ENCODE measurements at regions not wholly inside any gene's neighbourhood (a gene's known extent, or its start where the extent isn't known, plus 50 kb on each side); places are given as distances from the start of the nearest gene placed in this dataset.

DNA sequence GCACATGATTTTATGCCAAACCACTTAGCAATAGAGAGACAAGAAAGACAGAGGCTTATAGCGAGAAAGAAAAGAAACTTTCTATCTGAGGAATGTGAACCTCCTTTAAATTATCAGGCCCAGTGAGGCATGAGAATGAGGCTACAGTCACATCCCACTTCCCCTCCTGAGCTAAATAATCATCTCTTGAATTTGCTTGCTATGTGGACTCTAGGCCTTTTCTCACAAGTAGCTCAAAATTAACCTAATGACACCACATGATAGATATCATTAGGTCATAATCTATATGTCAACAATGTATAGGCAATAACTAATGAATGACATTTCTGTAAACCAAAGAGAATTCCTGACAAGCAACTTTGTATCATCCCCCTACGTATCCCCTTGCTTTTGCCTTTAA lies 301.5 kb upstream of the MGAT5 start:
- DNase-seq, result no peak

DNA sequence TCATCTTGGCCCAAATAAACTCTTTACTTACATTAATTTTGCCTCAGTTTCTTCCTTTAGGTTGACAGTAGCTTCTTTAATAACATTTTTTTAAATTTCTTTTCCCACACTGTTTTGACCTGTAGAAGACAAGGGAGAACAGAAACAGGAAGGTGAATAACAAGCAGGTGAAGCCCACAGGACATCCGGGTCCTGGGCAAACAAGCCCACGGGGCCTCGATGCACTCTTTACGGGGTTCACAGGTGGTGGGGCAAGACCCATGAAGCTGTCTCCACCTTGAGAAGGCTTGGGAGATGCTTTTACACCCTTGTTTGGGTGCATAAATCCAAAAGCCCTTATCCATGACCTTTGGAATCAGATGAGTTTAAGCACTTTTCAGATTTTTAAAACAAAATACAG lies 301.0 kb upstream of the MGAT5 start:
- no peak for DNase-seq

DNA sequence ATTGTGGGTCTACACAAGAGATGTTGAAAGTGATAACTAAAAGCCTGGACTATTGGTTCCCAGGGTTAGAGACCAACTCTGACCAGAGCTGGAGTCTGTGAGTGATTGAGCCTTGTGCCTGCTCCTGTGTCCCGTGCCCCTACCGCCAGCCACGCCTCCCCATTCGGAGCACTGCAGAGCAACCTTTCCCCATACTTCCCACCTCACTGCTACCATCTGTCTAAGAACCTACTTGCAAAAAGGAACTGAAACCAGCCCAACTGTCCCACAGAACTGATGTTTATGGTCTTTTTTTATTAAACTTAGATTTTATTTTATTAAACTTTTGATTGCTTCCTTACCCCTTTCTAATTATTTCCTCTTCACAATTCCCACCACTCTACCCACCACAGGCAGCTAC lies 300.3 kb upstream of the MGAT5 start:
- DNase-seq, result no peak

DNA sequence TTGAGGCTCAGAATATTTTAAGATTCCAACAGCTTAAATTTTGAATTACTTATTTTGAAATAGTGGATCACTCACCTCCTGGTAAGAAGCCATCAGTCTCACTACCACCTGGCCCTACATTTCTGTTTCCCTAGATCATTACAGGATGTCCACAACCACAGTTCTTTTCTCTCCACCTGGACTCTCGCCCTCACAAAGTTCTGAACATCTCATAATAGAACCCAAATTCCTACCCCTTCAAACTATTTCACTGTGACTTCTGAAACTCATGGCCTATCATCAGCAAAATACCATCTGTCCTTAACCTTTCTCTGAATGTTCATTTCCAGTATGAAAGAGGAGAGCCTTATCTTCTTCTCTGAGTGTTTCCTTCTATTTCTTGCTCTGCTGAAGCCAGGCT lies 299.2 kb upstream of the MGAT5 start:
- DNase-seq, result no peak

GRCh38 chr2:133955169-133955568 lies 298.7 kb upstream of the MGAT5 start:
- no peak for DNase-seq

- DNase-seq, result no peak
Observed at GRCh38 chr2:133956434-133956935, 297.4 kb upstream of the MGAT5 start.

- DNase-seq, result no peak
Observed at GRCh38 chr2:133957724-133958480, 296.0 kb upstream of the MGAT5 start.

DNA sequence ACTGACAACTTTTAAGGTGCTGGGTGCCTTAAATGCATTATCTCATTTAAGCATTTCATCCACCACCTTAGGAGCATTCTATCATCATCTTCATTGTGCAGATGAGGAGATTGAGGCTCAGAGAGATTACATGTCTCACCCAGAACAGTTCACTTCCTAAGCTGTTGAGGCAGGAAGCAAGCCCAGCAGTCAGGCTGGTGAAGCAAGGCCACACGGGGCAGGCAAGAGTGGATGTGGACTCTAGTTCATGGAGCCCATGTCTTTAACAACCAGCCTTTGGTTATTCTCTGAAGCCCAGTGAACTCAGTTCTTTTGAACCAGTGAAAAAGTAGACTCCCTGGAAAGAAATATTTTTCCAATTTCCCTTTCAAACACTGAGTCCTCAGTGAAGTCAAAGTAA lies 294.8 kb upstream of the MGAT5 start:
- DNase-seq, result no peak

DNA sequence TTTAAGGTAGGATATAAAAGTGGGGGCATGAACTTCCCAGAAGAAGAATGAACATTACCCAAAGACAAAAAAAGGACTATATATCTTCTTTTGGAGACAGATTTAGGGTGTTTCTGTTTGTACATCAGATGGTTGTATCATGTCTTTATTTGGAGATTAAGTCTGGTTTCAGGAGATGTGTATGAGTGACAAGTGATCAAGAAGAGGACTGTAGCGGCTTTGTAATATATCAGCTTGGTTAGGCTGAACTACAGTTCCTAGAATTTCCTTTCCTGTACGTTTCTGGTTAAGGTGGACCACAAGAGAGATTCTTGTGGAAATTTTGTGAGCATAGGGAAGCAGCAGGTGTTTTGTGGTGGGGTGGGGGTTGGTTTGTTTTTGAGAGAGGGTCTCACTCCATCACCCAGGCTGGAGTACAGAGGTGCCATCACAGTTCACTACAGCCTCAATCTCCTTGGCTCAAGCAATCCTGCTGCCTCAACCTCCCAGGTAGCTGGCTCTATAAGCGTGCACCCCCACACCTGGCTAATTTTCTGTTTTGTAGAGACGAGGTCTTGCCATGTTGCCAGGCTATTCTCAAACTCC lies 287.1 kb upstream of the MGAT5 start:
- DNase-seq, result no peak

DNA sequence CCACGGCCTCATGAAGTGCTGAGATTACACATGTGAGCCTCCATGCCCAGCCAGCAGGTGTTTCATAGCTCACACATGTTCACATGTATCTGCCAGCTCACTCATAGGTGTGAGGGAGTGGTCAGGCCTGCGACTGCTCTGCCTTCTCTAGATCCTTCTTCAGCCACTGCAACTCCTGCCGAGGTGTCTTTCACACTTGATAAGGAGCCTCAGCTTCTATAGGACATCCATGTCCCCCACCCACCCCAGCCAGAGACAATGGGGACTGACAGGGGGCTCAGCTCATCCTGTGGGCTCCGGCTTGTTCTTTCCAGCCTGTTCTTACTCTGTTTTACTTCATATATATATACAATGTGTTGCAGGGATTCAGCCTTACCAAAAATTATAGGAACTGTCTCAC lies 286.5 kb upstream of the MGAT5 start:
- no peak for DNase-seq

GRCh38 chr2:133968446-133968845 lies 285.4 kb upstream of the MGAT5 start:
- DNase-seq, result no peak

DNA sequence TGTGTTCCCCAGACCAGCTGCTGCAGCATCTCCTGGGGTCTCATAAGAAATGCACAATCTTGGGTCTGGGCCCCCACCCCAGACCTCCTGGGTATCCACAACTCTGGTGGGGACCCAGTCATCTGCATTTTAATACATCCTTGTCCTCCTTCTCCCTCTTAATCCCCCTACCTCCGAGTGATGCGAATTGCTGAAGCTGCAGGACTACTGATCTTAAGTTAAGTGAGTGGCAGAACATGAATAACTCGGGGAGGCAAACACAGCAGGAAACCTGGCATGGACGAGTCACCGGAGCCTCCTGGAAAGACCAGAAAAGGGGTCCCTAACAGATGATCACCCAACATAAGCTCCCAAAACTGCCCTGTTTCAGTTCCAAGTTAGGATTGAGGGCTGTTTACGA lies 283.2 kb upstream of the MGAT5 start:
- DNase-seq, result no peak

DNA sequence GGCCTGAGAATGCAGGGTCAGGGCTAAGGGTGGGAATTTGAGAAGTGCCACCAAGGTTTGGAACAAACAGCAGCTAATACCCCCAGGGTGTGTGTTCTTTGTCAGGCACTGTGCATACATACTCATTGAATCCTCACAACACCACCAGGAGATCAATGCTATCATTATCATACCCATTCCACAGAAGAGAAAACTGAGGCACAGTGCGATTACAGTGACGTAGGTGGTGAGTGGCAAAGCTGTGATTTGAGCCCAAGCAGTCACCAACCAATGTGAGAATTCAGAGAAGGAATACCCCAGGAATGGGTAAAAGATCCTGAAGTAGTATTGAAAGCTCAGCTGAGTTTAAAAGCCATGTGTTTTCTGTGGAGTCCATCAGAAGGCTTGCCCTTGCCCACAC lies 281.6 kb upstream of the MGAT5 start:
- no peak for DNase-seq

- DNase-seq, result no peak
Observed at GRCh38 chr2:133972786-133973185, 281.1 kb upstream of the MGAT5 start.

- no peak for DNase-seq
Observed at GRCh38 chr2:133974353-133974752, 279.5 kb upstream of the MGAT5 start.

- no peak for DNase-seq
Observed at GRCh38 chr2:133975135-133975534, 278.7 kb upstream of the MGAT5 start.

- DNase-seq, result no peak
Observed at GRCh38 chr2:133975676-133976428, 278.0 kb upstream of the MGAT5 start.

- no peak for DNase-seq
Observed at GRCh38 chr2:133976659-133977058, 277.2 kb upstream of the MGAT5 start.

- DNase-seq, result peak in 1 of 2 experiments; percentile 70
Observed at GRCh38 chr2:133977405-133977804, 276.5 kb upstream of the MGAT5 start.

DNA sequence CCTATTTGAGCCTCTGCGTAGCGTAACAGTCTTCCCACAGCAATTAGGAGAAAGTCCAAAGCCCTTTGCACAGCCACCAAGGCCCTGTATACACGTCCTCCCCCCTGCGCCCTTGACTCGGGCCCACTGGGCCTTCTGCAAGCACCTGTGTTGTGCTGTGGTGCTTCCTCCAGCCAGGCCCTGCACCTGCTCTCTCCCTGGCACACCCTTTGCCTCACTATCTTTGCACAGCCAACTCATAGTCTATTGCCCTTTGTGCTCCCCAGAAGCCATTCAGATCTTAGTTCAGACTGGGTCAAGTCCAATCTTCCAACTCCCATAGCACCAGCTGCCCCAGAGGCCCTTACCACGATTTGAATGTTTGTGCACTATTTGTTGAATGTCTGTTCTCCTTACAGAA lies 271.6 kb upstream of the MGAT5 start:
- no peak for DNase-seq

- DNase-seq, result no peak
Observed at GRCh38 chr2:133985563-133985962, 268.3 kb upstream of the MGAT5 start.

DNA sequence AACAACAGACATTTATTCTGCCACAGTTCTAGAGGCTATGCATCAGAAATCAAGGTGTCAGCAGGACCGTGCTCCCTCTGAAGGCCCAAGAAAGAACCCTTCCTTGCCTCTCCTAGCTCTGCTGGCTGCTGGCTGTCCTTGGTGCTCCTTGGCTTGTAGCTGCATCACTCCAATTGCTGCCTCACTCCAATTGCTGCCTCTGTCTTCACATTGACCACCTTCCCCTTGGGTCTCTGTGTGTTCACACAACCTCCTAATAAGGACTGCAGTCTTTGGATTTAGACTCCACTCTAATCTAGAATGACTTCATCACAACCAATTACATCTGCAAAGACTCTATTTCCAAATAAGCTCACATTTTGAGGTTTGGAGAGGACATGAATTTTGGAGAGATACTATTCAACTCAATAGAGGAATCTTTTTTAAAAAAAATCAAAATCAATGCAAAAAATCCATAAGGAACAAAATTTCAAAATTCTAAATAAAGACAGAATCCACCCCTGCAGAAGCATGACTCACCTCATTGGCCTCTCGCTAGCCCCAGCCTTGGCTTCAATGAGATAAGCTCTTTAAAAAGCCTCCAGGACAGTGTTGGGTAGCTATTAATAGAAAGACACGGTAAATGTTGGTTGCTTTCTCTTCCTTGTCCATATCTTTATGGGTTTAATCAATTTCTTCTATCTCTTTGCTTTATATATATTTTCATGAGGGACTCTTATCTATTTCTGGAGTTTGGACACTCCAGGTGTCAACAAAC lies 267.6 kb upstream of the MGAT5 start:
- DNase-seq, result no peak

Data from NCI-H2081 (cell line).